HG03460 (cell line): ENCODE measurements at regions not wholly inside any gene's neighbourhood (a gene's known extent, or its start where the extent isn't known, plus 50 kb on each side); places are given as distances from the start of the nearest gene placed in this dataset.

Experiments used
- ATAC-seq: cut with Tn5 transposase; IDR thresholded peaks from one replicate; pipeline ENCODE4 v1.9.1; 2021; ENCODE audit not compliant: unreplicated experiment

GRCh38 chr2:136248242-136248641 lies 130.3 kb upstream of the CXCR4 start:
- ATAC-seq, result no peak

DNA sequence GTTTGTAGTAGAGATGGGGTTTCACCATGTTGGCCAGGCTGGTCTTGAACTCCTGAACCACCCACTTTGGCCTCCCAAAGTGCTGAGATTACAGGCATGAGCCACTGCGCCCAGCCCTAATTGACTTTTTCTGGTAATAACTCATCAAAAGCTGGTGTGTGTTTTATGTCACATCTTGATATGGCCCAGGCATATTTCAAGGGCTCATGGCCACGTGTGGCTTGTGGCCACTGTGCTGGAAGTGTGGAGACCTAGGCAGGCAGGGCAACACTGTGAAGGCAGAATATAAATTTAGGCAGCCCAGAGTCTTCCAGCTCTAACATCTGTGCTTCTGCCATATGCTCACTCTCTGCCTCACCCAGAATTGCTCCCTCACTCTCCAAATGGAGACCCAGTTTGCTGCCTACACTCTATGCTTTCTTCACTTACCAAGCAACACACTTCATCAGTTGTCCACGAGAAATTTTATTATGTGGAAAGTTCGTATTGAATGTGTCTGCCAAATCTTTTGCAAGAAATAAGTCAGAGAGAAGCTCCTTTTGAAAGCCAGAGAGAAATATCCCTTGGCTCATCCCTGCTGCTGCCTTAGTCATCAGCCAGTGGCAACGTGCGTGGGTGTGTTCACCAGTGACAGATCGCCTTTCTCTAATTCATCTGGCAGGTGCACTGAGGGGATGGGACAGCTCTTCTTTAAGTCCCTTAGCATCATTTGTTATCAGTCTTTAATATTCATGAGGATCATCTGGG lies 129.4 kb upstream of the CXCR4 start:
- ATAC-seq, result no peak

- peak; percentile 71 for ATAC-seq
Measured at GRCh38 chr2:136246086-136246669, 128.2 kb upstream of the CXCR4 start.

GRCh38 chr2:136245211-136245610 lies 127.3 kb upstream of the CXCR4 start:
- ATAC-seq, result no peak

GRCh38 chr2:136244536-136244885 lies 126.6 kb upstream of the CXCR4 start:
- no peak for ATAC-seq

GRCh38 chr2:136243638-136244535 lies 125.9 kb upstream of the CXCR4 start:
- ATAC-seq, result no peak

DNA sequence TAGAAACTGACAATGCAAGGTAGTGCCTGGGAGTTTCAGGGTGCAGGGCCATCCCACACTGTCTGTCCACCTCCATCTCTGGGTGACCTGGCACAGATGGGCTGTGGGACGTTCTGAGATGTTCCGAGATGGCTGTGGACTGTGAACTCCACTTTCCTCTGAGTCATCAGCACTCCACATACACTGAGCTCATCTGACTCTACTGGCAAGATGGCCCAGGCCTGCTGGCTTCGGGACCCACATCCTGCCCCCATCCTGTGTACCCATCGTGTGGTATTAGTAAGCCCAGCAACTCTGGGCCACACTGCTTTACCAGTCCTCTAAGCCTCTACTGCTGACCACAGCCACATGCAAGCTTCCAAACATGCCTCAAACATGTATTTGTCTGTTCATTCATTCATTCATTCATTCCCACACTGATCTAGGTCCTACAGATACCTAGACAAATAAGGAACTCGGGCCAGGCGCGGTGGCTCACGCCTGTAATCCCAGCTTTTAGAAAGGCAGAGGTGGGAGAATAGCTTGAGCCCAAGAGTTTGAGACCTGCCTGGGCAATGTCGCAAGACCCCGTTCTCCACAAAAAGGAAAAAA lies 124.8 kb upstream of the CXCR4 start:
- ATAC-seq, result no peak

DNA sequence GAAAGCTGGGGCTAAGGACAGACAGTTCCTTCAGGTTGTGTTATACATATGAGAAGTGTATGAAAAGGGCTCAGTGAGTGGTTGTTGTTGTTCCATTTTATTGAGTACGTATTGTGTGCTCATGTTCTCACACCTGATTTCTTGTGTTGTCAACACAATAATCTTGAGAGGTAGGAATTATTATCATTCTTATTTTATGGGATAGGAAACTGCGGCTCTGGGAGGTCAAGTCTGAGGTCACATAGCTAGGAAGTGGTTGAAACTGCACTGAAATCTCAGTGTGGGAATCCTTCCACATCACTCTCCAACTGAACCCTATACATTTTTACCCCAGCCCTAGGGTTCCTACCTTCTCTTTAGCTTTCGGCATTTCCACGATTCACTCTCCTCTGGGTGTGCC lies 124.2 kb upstream of the CXCR4 start:
- no peak for ATAC-seq

- ATAC-seq, result no peak
Measured at GRCh38 chr2:136239079-136239685, 121.2 kb upstream of the CXCR4 start.

DNA sequence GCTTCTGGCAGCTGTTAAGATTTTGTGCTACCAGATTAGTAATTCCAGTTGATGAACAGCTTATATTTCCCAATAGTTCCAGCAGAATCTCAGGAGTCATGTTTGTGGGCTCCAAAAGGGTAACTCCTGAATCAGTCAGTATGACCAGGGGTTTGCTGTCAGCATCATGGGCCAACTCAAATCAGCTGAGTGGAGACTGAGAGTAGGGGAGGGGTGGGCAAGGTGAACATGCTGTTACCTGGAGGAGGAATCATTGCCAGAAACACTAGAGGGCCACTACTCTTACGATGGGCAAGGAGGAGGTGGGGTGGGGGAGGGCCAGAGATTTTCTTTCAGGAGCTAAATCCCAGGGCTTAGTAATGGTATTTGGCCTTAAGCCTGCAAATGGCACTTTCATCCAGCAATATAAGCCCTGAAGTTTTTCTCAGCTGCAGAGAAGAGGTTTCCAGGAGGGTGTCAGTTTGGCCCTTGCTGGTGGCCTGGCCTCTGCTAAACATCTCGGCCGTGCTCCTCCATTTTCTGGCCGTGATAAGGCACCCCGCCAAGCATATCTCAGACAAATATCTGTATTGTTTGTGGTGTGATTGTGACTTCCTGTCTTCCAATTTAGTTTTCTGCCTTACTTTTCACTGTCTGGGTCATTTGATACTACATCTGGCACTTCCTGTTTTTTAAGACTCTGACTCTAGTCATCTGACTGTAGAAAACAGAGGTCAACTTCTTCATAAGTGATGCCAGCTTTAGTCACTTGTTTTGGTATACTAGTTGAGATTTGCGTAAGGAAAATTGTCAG lies 120.5 kb upstream of the CXCR4 start:
- peak; percentile 81 for ATAC-seq

- ATAC-seq, result no peak
Measured at GRCh38 chr2:136236019-136236418, 118.1 kb upstream of the CXCR4 start.

DNA sequence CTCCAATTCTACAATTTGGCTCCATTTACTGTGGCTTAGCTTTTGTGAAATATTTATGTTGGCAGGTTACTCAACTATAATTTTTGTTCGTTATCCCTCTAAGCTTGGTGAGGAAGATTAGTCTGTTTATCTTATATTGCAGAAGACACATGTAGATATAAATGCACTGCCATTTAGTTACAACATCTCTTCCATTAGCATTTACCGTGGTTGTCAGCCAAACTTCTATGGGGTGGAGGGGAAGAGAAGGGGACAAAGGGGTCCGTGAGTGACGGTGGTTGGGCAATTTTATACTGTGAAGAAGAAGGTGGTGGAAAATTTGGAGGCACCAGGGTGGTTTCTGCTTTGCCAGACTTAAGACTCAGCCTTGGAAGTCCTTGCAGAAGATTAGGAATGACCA lies 117.6 kb upstream of the CXCR4 start:
- no peak for ATAC-seq

DNA sequence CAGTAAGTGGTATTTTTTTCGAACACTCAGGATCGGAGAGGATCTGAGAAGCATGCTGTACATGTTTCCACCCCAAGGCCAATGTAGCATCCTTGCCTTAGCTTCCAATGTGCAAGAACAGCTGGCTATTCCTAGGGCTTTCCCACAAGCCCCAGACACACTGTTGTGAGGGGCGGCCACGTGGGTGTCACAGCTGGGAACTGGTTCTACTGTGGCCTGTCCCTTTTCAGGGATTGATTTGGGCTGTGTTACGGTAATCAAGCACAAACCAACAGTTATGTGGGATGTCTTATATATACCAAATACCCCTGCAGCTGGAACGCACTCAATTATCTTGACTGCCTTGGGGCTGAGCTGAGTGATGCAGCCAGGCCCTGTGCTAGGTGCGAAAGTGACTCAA lies 116.3 kb upstream of the CXCR4 start:
- no peak for ATAC-seq

GRCh38 chr2:136233298-136233697 lies 115.3 kb upstream of the CXCR4 start:
- no peak for ATAC-seq

DNA sequence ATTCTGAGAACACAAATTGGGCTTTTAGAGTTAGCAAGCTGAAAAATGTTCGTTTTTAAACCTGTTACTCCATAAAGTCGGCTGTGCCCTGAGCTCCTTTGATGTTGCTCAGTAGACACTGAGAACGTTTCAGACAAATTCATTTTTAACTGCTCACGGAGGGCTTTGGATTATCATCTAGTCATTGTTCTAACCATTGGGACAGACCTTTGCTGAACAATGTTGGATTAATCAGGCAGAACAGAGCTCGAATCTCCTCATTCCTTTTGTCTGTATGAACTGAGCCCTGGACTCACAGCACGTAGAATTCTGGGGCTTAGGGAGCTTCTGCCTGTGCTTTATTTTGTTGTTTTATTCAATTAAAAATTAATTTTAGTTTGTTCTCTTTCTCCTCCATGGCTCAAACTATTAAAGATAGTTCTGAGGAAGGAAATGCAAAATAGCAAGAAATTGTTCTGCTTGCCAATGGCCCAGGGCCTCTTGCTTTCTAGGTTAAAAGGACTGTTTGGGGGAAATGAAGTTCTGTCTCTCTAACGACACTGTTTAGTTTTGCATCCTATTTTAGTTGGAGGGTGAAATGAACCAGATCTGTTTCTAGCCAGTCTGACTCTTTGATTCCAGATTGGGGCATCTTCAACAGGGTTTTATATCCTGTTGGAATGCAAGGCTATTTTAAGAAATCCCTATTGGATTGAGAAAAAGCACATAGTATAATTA lies 114.7 kb upstream of the CXCR4 start:
- ATAC-seq, result no peak

DNA sequence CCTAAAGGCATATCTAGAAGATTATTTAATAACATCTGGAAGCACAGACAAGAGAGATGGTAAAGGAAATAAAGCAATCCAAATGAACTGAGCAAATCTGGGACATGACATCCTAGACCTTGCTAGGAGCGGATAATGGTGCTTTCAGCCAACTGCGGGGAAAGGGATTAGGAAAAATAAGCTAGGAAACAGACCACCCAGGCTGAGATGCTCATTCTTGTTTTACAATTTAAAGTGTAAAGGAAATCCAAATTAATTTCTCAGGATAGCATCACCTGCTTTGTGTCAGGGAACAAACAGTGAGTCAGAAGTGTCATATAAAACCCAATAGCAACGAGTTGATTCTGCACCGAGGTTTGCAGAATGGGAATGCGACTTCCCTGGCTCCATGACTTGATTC lies 112.5 kb upstream of the CXCR4 start:
- no peak for ATAC-seq

DNA sequence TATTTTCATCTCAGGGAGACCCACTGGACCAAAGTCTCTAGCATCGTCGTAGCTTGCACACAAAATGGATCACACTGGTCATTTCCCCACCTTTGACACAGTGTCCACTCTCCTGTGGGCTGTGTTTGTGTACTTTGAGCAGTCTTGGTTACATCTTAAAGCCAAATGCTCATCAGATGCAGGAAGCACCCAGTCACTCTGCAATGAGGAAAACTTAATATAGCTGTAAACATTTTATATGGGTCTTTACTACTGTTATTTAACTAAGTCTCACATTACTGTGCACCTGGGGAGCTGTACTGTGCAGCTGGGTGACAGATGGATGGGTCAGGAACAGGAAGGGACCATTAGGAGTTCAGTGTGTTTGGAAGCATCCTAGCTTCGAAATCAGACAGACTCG lies 109.0 kb upstream of the CXCR4 start:
- ATAC-seq, result no peak

DNA sequence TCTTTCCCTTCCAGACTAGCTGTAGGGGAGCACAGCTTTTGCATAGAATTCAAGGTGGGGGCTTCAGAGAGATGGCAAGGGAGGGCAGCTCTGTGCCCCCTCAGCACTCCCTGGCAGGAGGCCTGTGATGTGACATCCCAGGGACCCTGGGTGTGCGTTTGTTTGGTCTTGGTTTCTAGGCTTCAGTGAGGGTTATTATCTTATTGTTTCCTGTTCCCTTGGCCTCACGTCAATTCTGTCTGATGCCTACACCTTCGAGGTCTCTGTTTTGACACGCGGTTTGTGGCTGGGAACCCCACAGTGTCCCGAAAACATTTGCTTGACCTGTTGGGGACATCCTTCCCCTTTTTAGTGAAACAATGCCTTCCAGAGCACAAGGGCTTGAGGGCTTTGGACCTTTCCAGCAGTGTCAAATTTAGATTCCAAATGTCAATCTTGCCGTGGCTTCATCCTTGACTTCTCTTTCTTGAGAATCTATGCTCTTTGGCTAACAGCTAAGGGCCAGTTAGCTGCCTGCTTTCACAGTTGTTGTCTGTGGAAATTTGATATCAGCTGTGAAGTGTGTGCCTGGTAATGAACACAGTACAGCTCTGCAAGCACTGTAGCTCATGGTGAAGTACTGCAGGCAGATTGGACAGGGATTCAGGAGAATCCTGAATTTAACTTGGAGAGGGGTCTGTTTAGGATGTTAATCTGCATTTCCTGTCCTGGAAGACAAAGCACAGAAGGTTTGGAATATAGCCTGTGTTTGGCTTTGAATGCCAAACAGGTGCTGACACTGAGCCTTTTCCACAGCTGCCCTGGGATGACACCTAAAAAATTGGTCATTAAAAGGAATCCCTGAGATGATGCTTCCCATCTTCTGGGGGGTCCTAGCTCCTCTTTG lies 108.2 kb upstream of the CXCR4 start:
- ATAC-seq, result no peak

DNA sequence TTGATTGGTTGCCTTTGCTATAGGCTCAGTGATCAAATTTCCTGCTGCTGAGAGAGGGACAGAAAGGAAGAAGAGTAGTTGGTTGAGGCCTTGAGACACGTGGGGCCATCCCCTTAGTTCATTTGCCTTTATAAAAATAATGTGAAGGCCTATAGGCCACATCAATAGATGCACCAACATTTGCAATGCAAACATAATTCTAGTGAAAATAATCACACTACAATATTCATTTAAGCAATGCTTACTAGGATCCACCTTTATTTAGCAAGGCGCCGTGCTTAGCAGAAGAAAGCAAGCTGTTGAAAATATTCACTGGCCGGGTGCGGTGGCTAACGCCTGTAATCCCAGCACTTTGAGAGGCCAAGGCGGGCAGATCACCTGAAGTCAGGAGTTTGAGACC lies 105.3 kb upstream of the CXCR4 start:
- no peak for ATAC-seq
